GM23338 (cell line): ENCODE measurements at regions not wholly inside any gene's neighbourhood (a gene's known extent, or its start where the extent isn't known, plus 50 kb on each side); places are given as distances from the start of the nearest gene placed in this dataset.

Experiments used
- ATAC-seq: fragments of 200-7000 bp; cut with Tn5 transposase; 3 replicates; pipeline ENCODE4 v1.9.1; 2020
- DNase-seq: peaks from one replicate; pipeline ENCODE4 v3.0.0-alpha.2; 2015; ENCODE audit warnings: low spot score
- H2AFZ ChIP-seq: fragments of 200-600 bp; sonication (generic); 2 replicates; pipeline ENCODE4 v1.8.0; 2016; ENCODE audit warnings: antibody characterized with exemption, mild to moderate bottlenecking, moderate library complexity
- H3F3A ChIP-seq: fragments of 200-600 bp; sonication (generic); replicated peaks from 2 replicates; pipeline ENCODE4 v1.8.0; 2017; ENCODE audit warnings: antibody characterized with exemption, mixed run types, low read depth
- H3K27ac ChIP-seq: fragments of 200-600 bp; sonication (generic); 2 replicates; pipeline ENCODE4 v1.6.1; 2016; ENCODE audit warnings: low read depth
- H3K27me3 ChIP-seq: fragments of 200-600 bp; sonication (generic); 2 replicates; pipeline ENCODE4 v1.8.0; 2016; ENCODE audit warnings: mild to moderate bottlenecking, mixed run types, moderate library complexity; ENCODE audit not compliant: insufficient read depth
- H3K36me3 ChIP-seq: fragments of 200-600 bp; sonication (generic); 2 replicates; pipeline ENCODE4 v1.8.0; 2016; ENCODE audit warnings: mild to moderate bottlenecking; ENCODE audit not compliant: insufficient read depth
- H3K4me1 ChIP-seq: fragments of 200-600 bp; sonication (generic); 2 replicates; pipeline ENCODE4 v1.8.0; 2016; ENCODE audit warnings: mild to moderate bottlenecking, moderate library complexity; ENCODE audit not compliant: insufficient read depth
- H3K4me2 ChIP-seq: fragments of 200-600 bp; sonication (generic); 2 replicates; pipeline ENCODE4 v1.7.1; 2017; ENCODE audit warnings: mixed run types
- H3K4me3 ChIP-seq: fragments of 200-600 bp; sonication (generic); 2 replicates; pipeline ENCODE4 v1.6.1; 2016; ENCODE audit warnings: mixed run types
- H3K79me2 ChIP-seq: fragments of 200-600 bp; sonication (generic); replicated peaks from 2 replicates; pipeline ENCODE4 v1.8.0; 2017; ENCODE audit warnings: mild to moderate bottlenecking; ENCODE audit not compliant: insufficient read depth
- H3K9me2 ChIP-seq: fragments of 200-600 bp; sonication (generic); 2 replicates; pipeline ENCODE4 v1.8.0; 2017; ENCODE audit not compliant: insufficient read depth
- H4K20me1 ChIP-seq: fragments of 200-600 bp; sonication (generic); replicated peaks from 2 replicates; pipeline ENCODE4 v1.8.0; 2017; ENCODE audit warnings: mild to moderate bottlenecking; ENCODE audit not compliant: insufficient read depth
- H3K27ac Mint-ChIP-seq: 2 replicates; pipeline ENCODE4 v1.8.0; 2020; ENCODE audit warnings: inconsistent platforms, mild to moderate bottlenecking, moderate library complexity, mixed read lengths
- H3K27me3 Mint-ChIP-seq: 3 replicates; pipeline ENCODE4 v1.8.0; 2022; ENCODE audit warnings: low read depth, mild to moderate bottlenecking, moderate library complexity, mixed read lengths, inconsistent platforms; ENCODE audit not compliant: insufficient read depth, poor library complexity
- H3K36me3 Mint-ChIP-seq: 3 replicates; pipeline ENCODE4 v1.8.0; 2021; ENCODE audit warnings: low read depth, mild to moderate bottlenecking, inconsistent platforms, moderate library complexity, mixed read lengths
- H3K4me1 Mint-ChIP-seq: 3 replicates; pipeline ENCODE4 v1.8.0; 2020; ENCODE audit warnings: mild to moderate bottlenecking, inconsistent platforms, mixed read lengths
- H3K4me3 Mint-ChIP-seq: 3 replicates; pipeline ENCODE4 v1.8.0; 2021; ENCODE audit warnings: moderate library complexity, mild to moderate bottlenecking, inconsistent platforms, mixed read lengths
- H3K9me3 Mint-ChIP-seq: 3 replicates; pipeline ENCODE4 v1.8.0; 2020; ENCODE audit warnings: moderate library complexity, mild to moderate bottlenecking, inconsistent platforms, mixed read lengths
- CREB1 ChIP-seq: fragments of 250-450 bp; sonication (Bioruptor Pico); IDR thresholded peaks from 2 replicates; pipeline ENCODE4 v1.5.0; 2020; ENCODE audit warnings: low read depth, mild to moderate bottlenecking, moderate library complexity
- JUNB ChIP-seq: IDR thresholded peaks from one replicate; pipeline ENCODE4 v1.6.1; 2016; ENCODE audit warnings: antibody characterized with exemption; ENCODE audit not compliant: unreplicated experiment
- POLR2AphosphoS5 ChIP-seq: IDR thresholded peaks from 2 replicates; pipeline ENCODE4 v1.6.1; 2016; ENCODE audit warnings: antibody characterized with exemption, low read depth
- STAT1 ChIP-seq: IDR thresholded peaks from one replicate; pipeline ENCODE4 v1.6.1; 2016; ENCODE audit warnings: antibody characterized with exemption; ENCODE audit not compliant: unreplicated experiment
- ZNF114 ChIP-seq: fragments of 250-450 bp; sonication (Bioruptor Pico); IDR thresholded peaks from 2 replicates; pipeline ENCODE4 v1.5.0; 2020; ENCODE audit warnings: mild to moderate bottlenecking, moderate library complexity
- ZNF331 ChIP-seq: fragments of 250-450 bp; sonication (Bioruptor Pico); IDR thresholded peaks from 2 replicates; pipeline ENCODE4 v1.5.0; 2020; ENCODE audit warnings: low read depth, mild to moderate bottlenecking, moderate library complexity
- TF ChIP-seq, protein P1 (sequence below): IDR thresholded peaks from 2 replicates; pipeline ENCODE4 v1.6.1; 2016; ENCODE audit warnings: antibody characterized with exemption
- TF ChIP-seq, protein P2 (sequence below): fragments of 250-450 bp; sonication (Bioruptor Pico); IDR thresholded peaks from 2 replicates; pipeline ENCODE4 v1.5.0; 2020; ENCODE audit warnings: mild to moderate bottlenecking, moderate library complexity

DNA sequence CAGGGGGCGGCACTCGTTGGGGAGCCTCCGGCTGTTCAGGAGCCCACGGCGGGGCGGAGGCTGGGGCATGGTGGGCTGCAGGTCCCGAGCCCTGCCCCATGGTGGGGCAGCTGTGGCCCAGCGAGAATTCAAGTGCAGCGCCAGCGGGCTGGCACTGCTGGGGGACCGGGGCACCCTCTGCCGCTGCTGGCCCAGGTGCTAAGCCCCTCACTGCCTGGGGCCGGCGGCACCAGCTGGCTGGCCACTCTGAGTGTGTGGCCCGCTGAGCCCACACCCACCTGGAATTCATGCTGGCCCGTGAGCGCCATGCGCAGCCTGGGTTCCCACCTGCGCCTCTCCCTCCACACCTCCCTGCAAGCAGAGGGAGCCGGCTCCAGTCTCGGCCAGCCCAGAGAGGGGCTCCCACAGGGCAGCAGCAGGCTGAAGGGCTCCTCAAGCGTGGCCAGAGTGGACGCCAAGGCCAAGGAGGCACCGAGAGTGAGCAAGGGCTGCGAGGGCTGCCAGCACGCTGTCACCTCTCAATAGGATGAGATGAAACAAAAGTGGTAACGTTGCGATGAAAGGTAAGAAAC lies 464.9 kb downstream of the PCDH7 start:
- no peaks in the 10 kb centered on the region for H4K20me1 ChIP-seq
- no peaks in the 10 kb centered on the region for H3F3A ChIP-seq
- DNase-seq (no peak), ATAC-seq (no peak)
- TF ChIP-seq STAT1 (no peak), ZNF114 (CRISPR knock-in tag) (no peak), ZNF331 (CRISPR knock-in tag) (no peak), JUNB (no peak), CREB1 (CRISPR knock-in tag) (no peak), POLR2AphosphoS5 (no peak)
- TF ChIP-seq, protein P1, sequence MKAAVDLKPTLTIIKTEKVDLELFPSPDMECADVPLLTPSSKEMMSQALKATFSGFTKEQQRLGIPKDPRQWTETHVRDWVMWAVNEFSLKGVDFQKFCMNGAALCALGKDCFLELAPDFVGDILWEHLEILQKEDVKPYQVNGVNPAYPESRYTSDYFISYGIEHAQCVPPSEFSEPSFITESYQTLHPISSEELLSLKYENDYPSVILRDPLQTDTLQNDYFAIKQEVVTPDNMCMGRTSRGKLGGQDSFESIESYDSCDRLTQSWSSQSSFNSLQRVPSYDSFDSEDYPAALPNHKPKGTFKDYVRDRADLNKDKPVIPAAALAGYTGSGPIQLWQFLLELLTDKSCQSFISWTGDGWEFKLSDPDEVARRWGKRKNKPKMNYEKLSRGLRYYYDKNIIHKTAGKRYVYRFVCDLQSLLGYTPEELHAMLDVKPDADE = no peak
- TF ChIP-seq, protein P2, sequence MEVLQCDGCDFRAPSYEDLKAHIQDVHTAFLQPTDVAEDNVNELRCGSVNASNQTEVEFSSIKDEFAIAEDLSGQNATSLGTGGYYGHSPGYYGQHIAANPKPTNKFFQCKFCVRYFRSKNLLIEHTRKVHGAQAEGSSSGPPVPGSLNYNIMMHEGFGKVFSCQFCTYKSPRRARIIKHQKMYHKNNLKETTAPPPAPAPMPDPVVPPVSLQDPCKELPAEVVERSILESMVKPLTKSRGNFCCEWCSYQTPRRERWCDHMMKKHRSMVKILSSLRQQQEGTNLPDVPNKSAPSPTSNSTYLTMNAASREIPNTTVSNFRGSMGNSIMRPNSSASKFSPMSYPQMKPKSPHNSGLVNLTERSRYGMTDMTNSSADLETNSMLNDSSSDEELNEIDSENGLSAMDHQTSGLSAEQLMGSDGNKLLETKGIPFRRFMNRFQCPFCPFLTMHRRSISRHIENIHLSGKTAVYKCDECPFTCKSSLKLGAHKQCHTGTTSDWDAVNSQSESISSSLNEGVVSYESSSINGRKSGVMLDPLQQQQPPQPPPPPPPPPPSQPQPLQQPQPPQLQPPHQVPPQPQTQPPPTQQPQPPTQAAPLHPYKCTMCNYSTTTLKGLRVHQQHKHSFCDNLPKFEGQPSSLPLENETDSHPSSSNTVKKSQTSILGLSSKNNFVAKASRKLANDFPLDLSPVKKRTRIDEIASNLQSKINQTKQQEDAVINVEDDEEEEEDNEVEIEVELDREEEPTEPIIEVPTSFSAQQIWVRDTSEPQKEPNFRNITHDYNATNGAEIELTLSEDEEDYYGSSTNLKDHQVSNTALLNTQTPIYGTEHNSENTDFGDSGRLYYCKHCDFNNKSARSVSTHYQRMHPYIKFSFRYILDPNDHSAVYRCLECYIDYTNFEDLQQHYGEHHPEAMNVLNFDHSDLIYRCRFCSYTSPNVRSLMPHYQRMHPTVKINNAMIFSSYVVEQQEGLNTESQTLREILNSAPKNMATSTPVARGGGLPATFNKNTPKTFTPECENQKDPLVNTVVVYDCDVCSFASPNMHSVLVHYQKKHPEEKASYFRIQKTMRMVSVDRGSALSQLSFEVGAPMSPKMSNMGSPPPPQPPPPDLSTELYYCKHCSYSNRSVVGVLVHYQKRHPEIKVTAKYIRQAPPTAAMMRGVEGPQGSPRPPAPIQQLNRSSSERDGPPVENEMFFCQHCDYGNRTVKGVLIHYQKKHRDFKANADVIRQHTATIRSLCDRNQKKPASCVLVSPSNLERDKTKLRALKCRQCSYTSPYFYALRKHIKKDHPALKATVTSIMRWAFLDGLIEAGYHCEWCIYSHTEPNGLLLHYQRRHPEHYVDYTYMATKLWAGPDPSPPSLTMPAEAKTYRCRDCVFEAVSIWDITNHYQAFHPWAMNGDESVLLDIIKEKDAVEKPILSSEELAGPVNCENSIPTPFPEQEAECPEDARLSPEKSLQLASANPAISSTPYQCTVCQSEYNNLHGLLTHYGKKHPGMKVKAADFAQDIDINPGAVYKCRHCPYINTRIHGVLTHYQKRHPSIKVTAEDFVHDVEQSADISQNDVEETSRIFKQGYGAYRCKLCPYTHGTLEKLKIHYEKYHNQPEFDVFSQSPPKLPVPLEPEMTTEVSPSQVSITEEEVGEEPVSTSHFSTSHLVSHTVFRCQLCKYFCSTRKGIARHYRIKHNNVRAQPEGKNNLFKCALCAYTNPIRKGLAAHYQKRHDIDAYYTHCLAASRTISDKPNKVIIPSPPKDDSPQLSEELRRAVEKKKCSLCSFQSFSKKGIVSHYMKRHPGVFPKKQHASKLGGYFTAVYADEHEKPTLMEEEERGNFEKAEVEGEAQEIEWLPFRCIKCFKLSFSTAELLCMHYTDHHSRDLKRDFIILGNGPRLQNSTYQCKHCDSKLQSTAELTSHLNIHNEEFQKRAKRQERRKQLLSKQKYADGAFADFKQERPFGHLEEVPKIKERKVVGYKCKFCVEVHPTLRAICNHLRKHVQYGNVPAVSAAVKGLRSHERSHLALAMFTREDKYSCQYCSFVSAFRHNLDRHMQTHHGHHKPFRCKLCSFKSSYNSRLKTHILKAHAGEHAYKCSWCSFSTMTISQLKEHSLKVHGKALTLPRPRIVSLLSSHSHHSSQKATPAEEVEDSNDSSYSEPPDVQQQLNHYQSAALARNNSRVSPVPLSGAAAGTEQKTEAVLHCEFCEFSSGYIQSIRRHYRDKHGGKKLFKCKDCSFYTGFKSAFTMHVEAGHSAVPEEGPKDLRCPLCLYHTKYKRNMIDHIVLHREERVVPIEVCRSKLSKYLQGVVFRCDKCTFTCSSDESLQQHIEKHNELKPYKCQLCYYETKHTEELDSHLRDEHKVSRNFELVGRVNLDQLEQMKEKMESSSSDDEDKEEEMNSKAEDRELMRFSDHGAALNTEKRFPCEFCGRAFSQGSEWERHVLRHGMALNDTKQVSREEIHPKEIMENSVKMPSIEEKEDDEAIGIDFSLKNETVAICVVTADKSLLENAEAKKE (CRISPR knock-in tag) = no peak
- Mint-ChIP-seq H3K4me1 (no peaks in the 10 kb centered on the region), H3K4me3 (no peak overlapping the region), H3K9me3 (peaks cover 38% of the 10 kb centered on the region), H3K36me3 (peaks cover 28% of the 10 kb centered on the region), H3K27me3 (peaks cover 2% of the 10 kb centered on the region), H3K27ac (no peak overlapping the region)
- H3K4me1 ChIP-seq = no peaks in the 10 kb centered on the region
- no peaks in the 10 kb centered on the region for H3K9me2 ChIP-seq
- no peak overlapping the region for H3K4me3 ChIP-seq
- no peak overlapping the region for H3K27ac ChIP-seq
- no peaks in the 10 kb centered on the region for H3K27me3 ChIP-seq
- H3K36me3 ChIP-seq = no peaks in the 10 kb centered on the region
- H2AFZ ChIP-seq = no peak overlapping the region
- no peak overlapping the region for H3K4me2 ChIP-seq
- H3K79me2 ChIP-seq = no peaks in the 10 kb centered on the region
